Stomach smooth muscle (tissue), 2 donors: ENCODE measurements at regions not wholly inside any gene's neighbourhood (a gene's known extent, or its start where the extent isn't known, plus 50 kb on each side); places are given as distances from the start of the nearest gene placed in this dataset.

Experiments used
- H3K27ac ChIP-seq: one replicate; pipeline ENCODE4 v1.7.0; 2013; ENCODE audit warnings: mild to moderate bottlenecking, low read length, inconsistent platforms
- H3K27me3 ChIP-seq, 2 donors: one replicate each; pipeline ENCODE4 v1.7.0; 2013; ENCODE audit warnings: low read length in 2 of 2; ENCODE audit not compliant: insufficient read depth in 2 of 2, control insufficient read depth in 1 of 2
- H3K36me3 ChIP-seq, 2 donors: one replicate each; pipeline ENCODE4 v1.7.0; 2013; ENCODE audit warnings: low read length in 2 of 2; ENCODE audit not compliant: control insufficient read depth in 2 of 2, insufficient read depth in 2 of 2
- H3K4me1 ChIP-seq: one replicate; pipeline ENCODE4 v1.7.0; 2013; ENCODE audit warnings: low read length; ENCODE audit not compliant: control insufficient read depth, insufficient read depth
- H3K4me3 ChIP-seq, 2 donors: one replicate each; pipeline ENCODE4 v1.7.0; 2013; ENCODE audit warnings: low read length in 2 of 2
- H3K9ac ChIP-seq, 2 donors: one replicate each; pipeline ENCODE4 v1.7.0; 2013; ENCODE audit warnings: low read length in 2 of 2, mild to moderate bottlenecking in 1 of 2
- H3K9me3 ChIP-seq, 2 donors: one replicate each; pipeline ENCODE4 v1.7.0; 2013; ENCODE audit warnings: low read length in 2 of 2; ENCODE audit not compliant: control insufficient read depth in 2 of 2
- donor health status: healthy.
- donor health status: Pancreatic carcinoma.

DNA sequence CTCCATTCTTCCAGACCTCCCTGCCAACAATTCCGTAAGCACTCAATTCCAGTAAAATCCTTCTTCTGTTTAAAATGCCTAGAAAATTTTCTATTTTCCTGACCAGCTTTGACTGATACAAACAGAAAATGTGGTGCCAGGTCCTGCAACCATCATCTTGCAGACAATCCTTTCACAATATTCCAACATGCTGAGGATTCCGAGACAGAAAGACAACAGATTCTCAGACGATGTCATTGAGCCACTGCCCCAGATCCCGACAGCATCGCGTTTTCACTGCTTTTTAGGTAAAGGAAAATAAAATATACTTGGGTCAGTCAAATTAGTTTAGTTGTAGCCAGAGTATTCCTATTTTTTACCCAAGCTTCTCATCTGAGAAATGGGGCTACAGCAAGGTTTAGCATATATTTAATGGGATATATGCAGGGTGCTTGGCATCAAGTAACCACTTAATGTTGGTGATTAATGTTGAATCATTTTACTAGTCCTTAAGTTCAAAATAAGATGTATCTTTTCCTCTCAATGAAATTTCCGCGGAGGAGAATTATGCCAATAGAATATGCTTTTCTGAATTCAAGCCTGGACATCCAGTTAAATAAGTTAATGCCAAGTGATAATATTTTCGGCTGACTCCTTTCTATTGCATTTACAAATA is 866.6 kb downstream of the SLC4A3 start:
- Histone ChIP-seq H3K36me3 (no peaks in the 10 kb centered on the region), H3K9me3 (no peaks in the 10 kb centered on the region), H3K4me1 (no peaks in the 10 kb centered on the region), H3K9ac (no peak overlapping the region), H3K27ac (no peak overlapping the region), H3K4me3 (no peak overlapping the region), H3K27me3 (no peaks in the 10 kb centered on the region)

DNA sequence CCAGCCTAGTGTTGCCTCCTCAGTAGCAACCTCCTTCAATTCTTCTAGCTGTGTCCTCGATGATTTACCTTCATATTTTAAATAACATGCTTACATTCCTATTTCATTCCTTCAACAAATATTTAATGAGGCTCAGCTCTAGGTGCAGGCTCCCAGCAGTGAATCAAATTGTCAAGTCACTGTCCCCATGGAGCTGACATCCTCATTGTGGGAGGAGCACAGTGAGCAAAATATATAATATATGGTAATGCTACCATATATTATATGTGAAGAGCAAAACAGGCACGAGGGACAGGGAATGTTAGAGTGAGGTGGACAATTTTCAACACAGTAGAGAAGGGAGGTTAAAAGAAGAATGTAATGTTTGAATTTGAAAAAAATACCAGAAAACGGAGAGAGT is 869.1 kb downstream of the SLC4A3 start:
- no peak overlapping the region for H3K27ac ChIP-seq
- H3K27me3 ChIP-seq: no peaks in the 10 kb centered on the region
- no peak overlapping the region for H3K4me3 ChIP-seq
- no peaks in the 10 kb centered on the region for H3K36me3 ChIP-seq
- H3K9ac ChIP-seq: no peak overlapping the region
- no peaks in the 10 kb centered on the region for H3K9me3 ChIP-seq
- H3K4me1 ChIP-seq: no peaks in the 10 kb centered on the region

DNA sequence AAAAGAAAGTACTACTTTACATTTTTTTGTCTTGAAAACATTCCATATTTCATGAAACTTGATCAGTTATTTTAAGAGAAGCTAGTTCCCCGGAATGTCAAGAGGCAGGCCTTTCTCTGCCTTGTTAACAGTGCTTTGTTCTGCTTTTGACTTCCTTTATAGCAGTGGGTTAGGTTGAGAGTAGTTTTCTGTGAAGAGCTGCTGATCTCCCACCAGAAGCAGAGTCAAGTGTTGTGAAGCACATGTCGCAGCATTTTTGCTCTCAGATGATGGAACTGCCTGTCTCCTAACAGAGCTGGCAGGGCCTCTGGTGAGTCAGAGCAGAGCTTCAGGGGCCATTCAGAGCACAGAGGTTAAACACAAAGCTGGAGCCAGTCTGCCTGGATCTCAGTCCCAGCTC is 871.8 kb downstream of the SLC4A3 start:
- Histone ChIP-seq H3K4me1 (no peaks in the 10 kb centered on the region), H3K27ac (no peak overlapping the region), H3K9ac (no peak overlapping the region), H3K9me3 (no peaks in the 10 kb centered on the region), H3K27me3 (no peaks in the 10 kb centered on the region), H3K36me3 (no peaks in the 10 kb centered on the region), H3K4me3 (no peak overlapping the region)

DNA sequence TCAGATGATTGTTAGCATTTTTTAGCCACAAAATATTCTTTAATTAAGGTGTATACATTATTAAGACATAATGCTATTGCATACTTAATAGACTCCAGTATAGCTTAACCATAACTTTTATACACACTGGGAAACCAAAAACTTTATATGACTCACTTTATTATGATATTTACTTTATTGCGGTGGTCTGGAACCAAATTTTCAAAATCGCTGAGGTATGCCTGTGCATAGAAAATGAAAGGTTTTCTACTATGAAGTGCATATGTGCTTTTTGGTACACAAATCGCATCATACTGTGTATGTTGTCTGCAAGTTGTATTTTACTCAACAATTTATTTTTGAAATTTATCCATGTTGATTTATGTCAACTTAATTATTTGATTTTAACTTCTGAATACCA is 875.1 kb downstream of the SLC4A3 start:
- Histone ChIP-seq H3K9me3 (no peaks in the 10 kb centered on the region), H3K27me3 (peaks cover 0 to 3% of the 10 kb centered on the region in 2 donors), H3K9ac (no peak overlapping the region), H3K27ac (no peak overlapping the region), H3K4me1 (no peaks in the 10 kb centered on the region), H3K4me3 (no peak overlapping the region), H3K36me3 (no peaks in the 10 kb centered on the region)

DNA sequence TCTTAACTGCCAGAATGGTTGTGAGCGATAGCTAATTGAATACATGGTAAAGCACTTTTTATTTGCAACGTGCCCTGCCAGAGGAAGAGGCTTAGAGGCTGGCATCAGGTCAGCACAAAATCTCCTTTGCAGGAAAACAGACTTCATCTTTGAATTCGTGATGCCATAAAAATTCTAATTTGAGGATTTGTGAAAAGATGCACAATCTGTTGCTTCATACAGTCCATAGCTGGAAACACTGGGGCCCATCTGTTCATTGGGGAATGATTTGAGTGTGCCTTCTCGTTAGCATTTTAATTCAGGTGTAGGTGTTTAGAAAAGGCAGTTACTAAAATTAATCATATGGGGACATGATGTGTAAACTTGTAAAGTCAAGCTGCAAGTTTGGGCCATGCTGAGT is 876.0 kb downstream of the SLC4A3 start:
- no peak overlapping the region for H3K9ac ChIP-seq

DNA sequence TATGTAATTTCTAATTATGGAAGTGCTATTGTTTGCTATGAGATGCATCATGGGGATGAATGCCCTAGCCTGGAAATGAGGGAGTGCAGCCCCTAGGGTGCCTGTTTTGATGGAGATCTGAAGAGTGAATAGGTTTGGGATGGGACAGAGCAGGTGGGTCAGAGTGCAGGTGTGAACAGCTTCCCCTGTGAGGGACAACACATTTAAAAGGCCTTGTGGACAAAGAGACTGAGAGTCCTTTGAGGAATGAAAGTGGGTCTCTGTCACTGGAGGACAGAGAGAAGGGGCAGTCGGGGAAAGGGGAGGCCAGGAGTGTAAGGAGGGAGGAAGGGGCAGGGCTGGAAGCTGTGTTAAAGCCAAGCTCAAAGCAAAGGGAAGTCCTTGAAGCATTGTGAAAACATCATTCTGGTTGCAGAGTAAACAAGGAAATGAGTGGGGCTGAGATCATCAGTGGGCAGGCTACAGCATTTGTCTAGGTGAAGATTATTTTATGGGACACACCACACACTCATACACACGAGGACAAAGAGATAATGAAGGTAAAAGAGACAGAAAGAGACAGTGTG is 877.6 kb downstream of the SLC4A3 start:
- no peaks in the 10 kb centered on the region for H3K4me1 ChIP-seq
- H3K36me3 ChIP-seq: no peaks in the 10 kb centered on the region
- peaks cover 0 to 3% of the 10 kb centered on the region in 2 donors for H3K27me3 ChIP-seq
- H3K9ac ChIP-seq: no peak overlapping the region
- H3K9me3 ChIP-seq: no peaks in the 10 kb centered on the region
- H3K27ac ChIP-seq: no peak overlapping the region
- no peak overlapping the region for H3K4me3 ChIP-seq

More for the DNA sequence above, 876.0 kb downstream of the SLC4A3 start:
- Histone ChIP-seq H3K9me3 (no peaks in the 10 kb centered on the region), H3K27ac (no peak overlapping the region), H3K4me3 (no peak overlapping the region), H3K4me1 (no peaks in the 10 kb centered on the region), H3K36me3 (no peaks in the 10 kb centered on the region), H3K27me3 (peaks cover 0 to 3% of the 10 kb centered on the region in 2 donors)

DNA sequence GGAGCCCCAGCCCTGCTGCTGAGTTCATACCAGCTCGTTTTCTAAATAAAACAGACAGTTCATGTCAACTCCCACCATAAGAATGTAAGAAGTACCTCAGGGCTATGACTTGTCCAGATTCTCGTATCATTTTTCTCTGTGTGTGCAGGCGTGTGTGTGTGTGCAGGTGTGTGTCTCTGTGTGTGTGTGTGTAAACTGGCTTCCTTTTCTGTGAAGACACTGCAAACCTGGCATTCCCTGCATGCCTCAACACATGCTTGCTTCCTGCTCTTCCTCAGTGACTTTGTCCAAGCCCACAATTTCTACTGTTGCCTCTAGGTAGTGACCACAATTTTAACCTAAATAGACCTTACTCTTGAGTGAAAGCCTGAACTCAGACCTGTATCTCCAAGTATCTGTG is 879.0 kb downstream of the SLC4A3 start:
- Histone ChIP-seq H3K27me3 (peaks cover 0 to 3% of the 10 kb centered on the region in 2 donors), H3K9ac (no peak overlapping the region), H3K4me3 (no peak overlapping the region), H3K27ac (no peak overlapping the region), H3K36me3 (no peaks in the 10 kb centered on the region), H3K9me3 (no peaks in the 10 kb centered on the region), H3K4me1 (no peaks in the 10 kb centered on the region)

DNA sequence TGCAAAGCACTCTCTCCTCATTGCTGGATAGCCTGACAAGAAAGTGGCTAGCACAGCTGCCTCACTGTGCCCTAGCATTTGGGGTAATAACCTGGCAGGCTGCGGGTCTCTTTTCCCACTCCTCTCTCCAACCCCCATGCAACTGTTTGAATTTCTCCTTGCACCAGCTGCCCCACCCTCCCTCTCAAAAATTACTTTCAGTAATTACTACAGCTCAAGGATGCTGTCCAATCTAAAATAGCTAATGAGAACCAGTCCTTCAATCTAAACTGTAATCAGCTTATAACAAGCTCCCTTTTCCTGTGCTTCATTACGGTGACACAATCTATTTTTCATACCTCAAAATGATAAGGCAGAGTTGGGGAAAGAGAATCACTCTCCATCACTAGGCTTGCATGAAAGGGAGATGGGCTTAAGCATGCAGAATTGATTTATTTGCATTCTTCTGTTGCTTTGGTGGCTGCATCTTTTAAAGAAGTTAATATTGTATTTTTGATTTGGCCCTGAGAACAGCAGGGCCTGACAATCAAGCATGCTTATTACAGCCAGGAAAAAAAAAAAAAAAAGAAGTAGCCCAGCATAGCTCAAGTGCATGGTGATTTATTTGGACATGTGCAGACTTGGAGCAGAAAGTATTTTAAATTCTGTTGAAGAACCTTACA is 881.8 kb downstream of the SLC4A3 start:
- Histone ChIP-seq H3K9me3 (no peaks in the 10 kb centered on the region), H3K27me3 (peaks cover 0 to 3% of the 10 kb centered on the region in 2 donors), H3K9ac (no peak overlapping the region), H3K4me1 (no peaks in the 10 kb centered on the region), H3K4me3 (no peak overlapping the region), H3K36me3 (no peaks in the 10 kb centered on the region), H3K27ac (no peak overlapping the region)

DNA sequence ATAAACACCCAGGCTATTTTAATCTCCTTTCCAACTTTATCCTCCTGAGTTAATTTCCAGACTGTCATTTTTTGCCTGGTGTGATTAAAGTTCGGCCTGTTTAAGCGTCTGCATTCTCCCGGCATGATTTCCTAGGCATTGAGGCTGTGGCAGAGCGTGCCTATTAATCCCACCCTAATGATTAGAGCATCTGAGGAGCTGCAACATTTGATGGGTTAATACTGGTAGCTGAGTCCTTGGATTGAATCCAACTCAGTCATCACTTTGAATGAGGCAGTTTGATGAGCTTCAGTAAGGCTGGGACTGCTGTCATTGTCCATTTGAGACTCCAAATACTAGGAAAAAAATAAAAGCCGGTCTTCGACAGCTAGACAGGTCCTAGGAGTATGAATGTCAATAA is 882.5 kb downstream of the SLC4A3 start:
- no peaks in the 10 kb centered on the region for H3K36me3 ChIP-seq
- H3K9me3 ChIP-seq: no peaks in the 10 kb centered on the region
- no peak overlapping the region for H3K27ac ChIP-seq
- H3K4me1 ChIP-seq: no peaks in the 10 kb centered on the region
- no peak overlapping the region for H3K9ac ChIP-seq
- no peak overlapping the region for H3K4me3 ChIP-seq
- peaks cover 0 to 3% of the 10 kb centered on the region in 2 donors for H3K27me3 ChIP-seq

DNA sequence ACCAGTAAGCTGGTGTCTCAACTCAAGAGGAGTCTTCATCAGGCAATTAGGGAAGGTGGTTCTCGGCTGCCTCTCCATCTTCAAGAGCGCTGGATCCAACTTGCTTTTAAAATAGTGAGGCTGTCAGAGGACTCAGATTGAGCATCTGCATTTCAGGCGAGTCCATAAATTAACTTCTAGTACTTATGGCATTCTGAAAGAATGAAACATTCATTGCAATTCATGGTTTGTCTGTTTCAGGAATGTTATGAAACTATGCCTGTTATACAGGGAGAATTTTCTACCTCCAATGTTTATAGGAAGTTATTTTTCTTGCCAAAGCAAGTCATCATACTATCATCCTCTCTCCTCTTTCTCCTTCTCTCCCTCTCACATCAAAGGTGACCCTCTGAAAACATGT is 883.2 kb downstream of the SLC4A3 start:
- H3K27me3 ChIP-seq: no peaks in the 10 kb centered on the region
- no peaks in the 10 kb centered on the region for H3K4me1 ChIP-seq
- H3K4me3 ChIP-seq: no peak overlapping the region
- H3K9ac ChIP-seq: no peak overlapping the region
- H3K9me3 ChIP-seq: no peaks in the 10 kb centered on the region
- no peak overlapping the region for H3K27ac ChIP-seq
- no peaks in the 10 kb centered on the region for H3K36me3 ChIP-seq

DNA sequence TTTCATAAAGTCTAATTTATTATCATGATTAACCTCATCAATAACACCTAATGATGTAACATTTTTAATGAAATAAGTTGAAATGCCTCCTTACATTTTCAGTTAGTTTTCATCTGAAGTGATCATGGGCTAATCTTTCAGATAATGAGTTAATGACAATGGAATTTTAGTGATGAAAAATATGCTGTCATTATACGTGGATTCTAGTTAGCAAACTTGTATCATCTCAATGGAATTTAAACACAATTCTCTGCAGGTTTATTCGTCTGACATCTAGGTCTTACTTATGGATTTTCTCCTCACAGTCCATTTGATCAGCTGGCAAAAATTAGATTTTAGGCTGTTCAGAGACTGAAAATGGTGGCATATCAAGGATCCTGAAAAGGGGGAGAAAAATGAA is 885.0 kb downstream of the SLC4A3 start:
- Histone ChIP-seq H3K9ac (no peak overlapping the region), H3K4me3 (no peak overlapping the region), H3K27me3 (no peaks in the 10 kb centered on the region), H3K9me3 (no peaks in the 10 kb centered on the region), H3K4me1 (no peaks in the 10 kb centered on the region), H3K27ac (no peak overlapping the region), H3K36me3 (no peaks in the 10 kb centered on the region)
